ENCODE measurements at regions not wholly inside any gene's neighbourhood (a gene's known extent, or its start where the extent isn't known, plus 50 kb on each side); places are given as distances from the start of the nearest gene placed in this dataset.

- no peak overlapping the region for H3K4me3 ChIP-seq (ENCODE audit: insufficient read length, low read depth)
- H3K36me3 ChIP-seq (ENCODE audit: insufficient read depth, insufficient read length, low read length) = no peaks in the 10 kb centered on the region
- no peaks in the 10 kb centered on the region for H3K9me3 ChIP-seq (ENCODE audit: insufficient read depth, low read length)
- TF ChIP-seq YY1 (IDR thresholded peaks at IDR 0.05; ENCODE audit: insufficient read depth, insufficient read length) = no peak
- no peak for TF ChIP-seq ZNF274 (IDR thresholded peaks at IDR 0.05; ENCODE audit: low read depth, low read length)
- no peak for TF ChIP-seq SUZ12 (IDR thresholded peaks at IDR 0.05; ENCODE audit: extremely low read depth, insufficient read depth, insufficient read length)
- no peaks in the 10 kb centered on the region for H3K27me3 ChIP-seq (ENCODE audit: insufficient read depth, insufficient read length)
- DNase-seq (ENCODE audit: low read depth, low spot score) = no peak
- no peaks in the 10 kb centered on the region for H3K4me1 ChIP-seq (ENCODE audit: insufficient read depth, insufficient read length)
- H3K9ac ChIP-seq (ENCODE audit: insufficient read length, low read depth) = no peak overlapping the region
Measured at GRCh38 chr7:114854369-114854768, 67.5 kb upstream of the MDFIC start.

DNA sequence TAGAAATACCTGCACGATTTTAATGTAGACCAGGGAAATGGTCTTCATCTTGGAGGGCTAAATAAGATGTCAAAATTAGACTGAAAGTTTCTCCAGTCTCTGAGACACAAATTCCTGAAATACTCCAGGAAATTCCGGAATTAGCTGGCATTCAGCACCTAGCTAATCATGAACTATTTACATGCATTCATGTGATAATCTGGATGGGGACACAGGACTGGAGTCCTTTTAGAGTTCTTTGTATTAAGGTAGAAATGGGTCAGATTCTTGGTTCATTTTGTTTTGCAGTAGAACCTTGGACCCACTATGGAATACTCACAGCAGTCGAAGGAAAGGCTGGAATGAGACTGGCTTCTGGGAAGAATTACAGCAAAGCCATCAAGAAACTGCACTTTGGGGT lies 65.3 kb upstream of the MDFIC start:
- no peak for TF ChIP-seq ZNF274 (IDR thresholded peaks at IDR 0.05; ENCODE audit: low read depth, low read length)
- no peak for TF ChIP-seq SUZ12 (IDR thresholded peaks at IDR 0.05; ENCODE audit: extremely low read depth, insufficient read depth, insufficient read length)
- no peak for TF ChIP-seq YY1 (IDR thresholded peaks at IDR 0.05; ENCODE audit: insufficient read depth, insufficient read length)
- no peaks in the 10 kb centered on the region for H3K27me3 ChIP-seq (ENCODE audit: insufficient read depth, insufficient read length)
- no peaks in the 10 kb centered on the region for H3K36me3 ChIP-seq (ENCODE audit: insufficient read depth, insufficient read length, low read length)
- no peaks in the 10 kb centered on the region for H3K4me1 ChIP-seq (ENCODE audit: insufficient read depth, insufficient read length)
- peak; percentile 35 for DNase-seq (ENCODE audit: low read depth, low spot score)
- no peak overlapping the region for H3K9ac ChIP-seq (ENCODE audit: insufficient read length, low read depth)
- H3K9me3 ChIP-seq (ENCODE audit: insufficient read depth, low read length) = no peaks in the 10 kb centered on the region
- no peak overlapping the region for H3K4me3 ChIP-seq (ENCODE audit: insufficient read length, low read depth)

DNA sequence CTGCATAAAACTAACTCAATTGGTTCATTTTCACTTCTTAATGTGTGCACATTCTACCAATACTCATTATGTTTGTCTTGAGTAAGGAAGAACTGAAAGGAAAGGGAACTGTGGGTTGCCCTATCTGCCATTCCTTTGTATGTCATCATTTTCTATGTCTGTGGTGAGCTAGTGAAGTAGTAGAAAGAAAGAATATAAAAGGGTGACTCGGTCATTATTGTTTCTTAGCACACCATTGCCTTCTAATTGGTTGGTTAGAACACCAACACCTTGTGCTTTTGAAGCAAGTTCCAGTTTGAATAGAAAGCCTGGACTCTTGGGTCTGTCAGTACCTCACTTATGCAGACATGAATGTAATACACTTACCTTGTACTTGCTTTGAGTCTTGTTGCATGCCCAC lies 64.3 kb upstream of the MDFIC start:
- Histone ChIP-seq H3K4me1 (ENCODE audit: insufficient read depth, insufficient read length) (no peaks in the 10 kb centered on the region), H3K9ac (ENCODE audit: insufficient read length, low read depth) (no peak overlapping the region), H3K36me3 (ENCODE audit: insufficient read depth, insufficient read length, low read length) (no peaks in the 10 kb centered on the region), H3K9me3 (ENCODE audit: insufficient read depth, low read length) (no peaks in the 10 kb centered on the region), H3K27me3 (ENCODE audit: insufficient read depth, insufficient read length) (no peaks in the 10 kb centered on the region), H3K4me3 (ENCODE audit: insufficient read length, low read depth) (no peak overlapping the region)
- TF ChIP-seq SUZ12 (IDR thresholded peaks at IDR 0.05; ENCODE audit: extremely low read depth, insufficient read depth, insufficient read length) (no peak), YY1 (IDR thresholded peaks at IDR 0.05; ENCODE audit: insufficient read depth, insufficient read length) (no peak), ZNF274 (IDR thresholded peaks at IDR 0.05; ENCODE audit: low read depth, low read length) (no peak)
- DNase-seq (ENCODE audit: low read depth, low spot score) = no peak

- no peak for DNase-seq (ENCODE audit: low read depth, low spot score)
- H3K9ac ChIP-seq (ENCODE audit: insufficient read length, low read depth) = no peak overlapping the region
- H3K4me1 ChIP-seq (ENCODE audit: insufficient read depth, insufficient read length) = no peaks in the 10 kb centered on the region
- H3K27me3 ChIP-seq (ENCODE audit: insufficient read depth, insufficient read length) = no peaks in the 10 kb centered on the region
- H3K36me3 ChIP-seq (ENCODE audit: insufficient read depth, insufficient read length, low read length) = no peaks in the 10 kb centered on the region
- H3K4me3 ChIP-seq (ENCODE audit: insufficient read length, low read depth) = no peak overlapping the region
- H3K9me3 ChIP-seq (ENCODE audit: insufficient read depth, low read length) = no peaks in the 10 kb centered on the region
- TF ChIP-seq SUZ12 (IDR thresholded peaks at IDR 0.05; ENCODE audit: extremely low read depth, insufficient read depth, insufficient read length) = no peak
- no peak for TF ChIP-seq ZNF274 (IDR thresholded peaks at IDR 0.05; ENCODE audit: low read depth, low read length)
- TF ChIP-seq YY1 (IDR thresholded peaks at IDR 0.05; ENCODE audit: insufficient read depth, insufficient read length) = no peak
Measured at GRCh38 chr7:114859477-114859876, 62.4 kb upstream of the MDFIC start.

DNA sequence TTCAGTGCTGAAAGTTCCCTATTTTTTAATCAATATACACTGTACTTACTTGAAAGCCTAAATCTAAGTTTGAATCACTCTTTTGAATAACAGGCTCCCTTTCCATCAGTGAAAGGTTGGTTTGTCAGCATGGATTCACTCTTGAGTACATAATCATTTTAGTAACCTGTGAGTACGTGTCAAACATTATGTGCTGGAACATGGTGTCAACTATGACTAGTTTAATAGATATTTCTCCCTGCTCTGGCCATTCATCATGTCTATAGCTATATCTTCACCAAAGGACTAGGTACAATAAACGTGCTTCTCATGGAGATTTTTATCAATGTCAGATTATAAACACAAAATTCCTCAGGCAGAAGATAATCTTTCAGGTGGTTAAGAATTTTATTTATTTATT lies 61.7 kb upstream of the MDFIC start:
- no peak for DNase-seq (ENCODE audit: low read depth, low spot score)
- no peaks in the 10 kb centered on the region for H3K4me1 ChIP-seq (ENCODE audit: insufficient read depth, insufficient read length)
- no peaks in the 10 kb centered on the region for H3K27me3 ChIP-seq (ENCODE audit: insufficient read depth, insufficient read length)
- no peak for TF ChIP-seq YY1 (IDR thresholded peaks at IDR 0.05; ENCODE audit: insufficient read depth, insufficient read length)
- TF ChIP-seq ZNF274 (IDR thresholded peaks at IDR 0.05; ENCODE audit: low read depth, low read length) = no peak
- no peak for TF ChIP-seq SUZ12 (IDR thresholded peaks at IDR 0.05; ENCODE audit: extremely low read depth, insufficient read depth, insufficient read length)
- no peak overlapping the region for H3K4me3 ChIP-seq (ENCODE audit: insufficient read length, low read depth)
- no peaks in the 10 kb centered on the region for H3K36me3 ChIP-seq (ENCODE audit: insufficient read depth, insufficient read length, low read length)
- no peak overlapping the region for H3K9ac ChIP-seq (ENCODE audit: insufficient read length, low read depth)
- H3K9me3 ChIP-seq (ENCODE audit: insufficient read depth, low read length) = no peaks in the 10 kb centered on the region

DNA sequence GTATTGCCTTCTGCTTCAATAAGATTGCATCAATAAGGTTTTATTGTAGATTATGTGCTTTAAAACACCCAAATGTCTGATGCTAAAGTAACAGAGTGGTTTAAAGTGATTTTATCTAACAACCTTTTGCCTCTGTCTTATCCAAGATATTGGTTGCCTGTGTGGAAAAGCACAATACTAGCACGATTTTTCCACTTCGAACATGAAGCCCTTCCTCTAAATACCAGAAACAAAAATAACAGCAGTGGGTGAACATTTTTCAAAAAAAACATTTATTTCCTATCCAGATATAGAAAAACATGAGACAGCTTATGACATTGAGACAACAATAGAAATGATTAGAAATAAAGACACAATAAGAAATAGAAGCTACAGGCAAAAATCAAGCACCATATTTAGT lies 59.5 kb upstream of the MDFIC start:
- Histone ChIP-seq H3K9me3 (ENCODE audit: insufficient read depth, low read length) (no peaks in the 10 kb centered on the region), H3K9ac (ENCODE audit: insufficient read length, low read depth) (no peak overlapping the region), H3K4me3 (ENCODE audit: insufficient read length, low read depth) (no peak overlapping the region), H3K36me3 (ENCODE audit: insufficient read depth, insufficient read length, low read length) (no peaks in the 10 kb centered on the region), H3K4me1 (ENCODE audit: insufficient read depth, insufficient read length) (no peaks in the 10 kb centered on the region), H3K27me3 (ENCODE audit: insufficient read depth, insufficient read length) (no peaks in the 10 kb centered on the region)
- no peak for DNase-seq (ENCODE audit: low read depth, low spot score)
- no peak for TF ChIP-seq SUZ12 (IDR thresholded peaks at IDR 0.05; ENCODE audit: extremely low read depth, insufficient read depth, insufficient read length)
- no peak for TF ChIP-seq YY1 (IDR thresholded peaks at IDR 0.05; ENCODE audit: insufficient read depth, insufficient read length)
- TF ChIP-seq ZNF274 (IDR thresholded peaks at IDR 0.05; ENCODE audit: low read depth, low read length) = no peak

DNA sequence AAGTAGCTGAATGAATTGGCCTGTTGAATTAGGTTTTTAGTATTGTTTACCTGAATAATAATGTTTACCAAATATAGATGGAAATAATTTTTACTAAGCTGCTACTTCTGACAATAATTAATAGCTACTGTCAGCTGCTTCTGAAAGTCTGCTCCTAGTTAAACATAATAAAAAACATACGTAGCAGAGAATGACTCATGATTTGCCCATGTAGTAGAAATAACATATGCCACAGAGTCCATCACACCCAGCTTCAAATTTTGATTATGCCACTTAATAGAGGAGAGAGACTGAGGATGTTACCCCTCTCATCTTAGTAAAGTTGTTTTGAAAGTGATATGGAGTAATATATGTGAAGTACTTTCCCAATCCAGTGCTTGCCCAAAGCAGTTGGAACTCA lies 57.6 kb upstream of the MDFIC start:
- H3K9me3 ChIP-seq (ENCODE audit: insufficient read depth, low read length) = no peaks in the 10 kb centered on the region
- H3K9ac ChIP-seq (ENCODE audit: insufficient read length, low read depth) = no peak overlapping the region
- TF ChIP-seq SUZ12 (IDR thresholded peaks at IDR 0.05; ENCODE audit: extremely low read depth, insufficient read depth, insufficient read length) (no peak), YY1 (IDR thresholded peaks at IDR 0.05; ENCODE audit: insufficient read depth, insufficient read length) (no peak), ZNF274 (IDR thresholded peaks at IDR 0.05; ENCODE audit: low read depth, low read length) (no peak)
- no peaks in the 10 kb centered on the region for H3K36me3 ChIP-seq (ENCODE audit: insufficient read depth, insufficient read length, low read length)
- no peaks in the 10 kb centered on the region for H3K4me1 ChIP-seq (ENCODE audit: insufficient read depth, insufficient read length)
- no peaks in the 10 kb centered on the region for H3K27me3 ChIP-seq (ENCODE audit: insufficient read depth, insufficient read length)
- H3K4me3 ChIP-seq (ENCODE audit: insufficient read length, low read depth) = no peak overlapping the region
- no peak for DNase-seq (ENCODE audit: low read depth, low spot score)

DNA sequence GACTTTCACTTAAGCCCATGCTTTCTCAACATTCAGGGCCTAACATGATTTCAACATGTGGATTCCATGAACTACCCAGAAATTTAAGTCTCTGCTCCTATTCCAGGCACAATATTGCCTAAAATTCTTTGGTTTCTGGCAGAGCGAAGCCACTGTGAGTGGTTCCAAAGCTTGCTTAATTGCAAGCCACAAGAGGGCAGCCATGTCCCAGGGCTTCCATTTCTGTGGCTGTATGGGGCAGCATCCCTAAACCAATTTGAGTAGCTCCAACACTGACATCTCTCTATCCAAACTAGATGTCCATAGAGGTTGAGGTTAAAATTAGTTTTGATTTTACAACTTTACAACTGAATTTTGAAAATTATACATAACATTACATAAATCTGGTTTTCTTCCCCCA lies 56.3 kb upstream of the MDFIC start:
- no peak for TF ChIP-seq ZNF274 (IDR thresholded peaks at IDR 0.05; ENCODE audit: low read depth, low read length)
- no peak for TF ChIP-seq YY1 (IDR thresholded peaks at IDR 0.05; ENCODE audit: insufficient read depth, insufficient read length)
- no peak for TF ChIP-seq SUZ12 (IDR thresholded peaks at IDR 0.05; ENCODE audit: extremely low read depth, insufficient read depth, insufficient read length)
- H3K9me3 ChIP-seq (ENCODE audit: insufficient read depth, low read length) = no peaks in the 10 kb centered on the region
- H3K27me3 ChIP-seq (ENCODE audit: insufficient read depth, insufficient read length) = no peaks in the 10 kb centered on the region
- DNase-seq (ENCODE audit: low read depth, low spot score) = peak; percentile 49
- no peaks in the 10 kb centered on the region for H3K36me3 ChIP-seq (ENCODE audit: insufficient read depth, insufficient read length, low read length)
- H3K9ac ChIP-seq (ENCODE audit: insufficient read length, low read depth) = no peak overlapping the region
- no peaks in the 10 kb centered on the region for H3K4me1 ChIP-seq (ENCODE audit: insufficient read depth, insufficient read length)
- H3K4me3 ChIP-seq (ENCODE audit: insufficient read length, low read depth) = no peak overlapping the region

All from NT2/D1 (cell line).